PC-3 (cell line): ENCODE measurements at regions not wholly inside any gene's neighbourhood (a gene's known extent, or its start where the extent isn't known, plus 50 kb on each side); places are given as distances from the start of the nearest gene placed in this dataset.

Experiments
- CTCF ChIP-seq: fragments of 300-600 bp; sonication (generic); conservative IDR thresholded peaks from 2 replicates; pipeline ENCODE4 v1.5.1; 2017; ENCODE audit warnings: antibody characterized with exemption, low read depth, mild to moderate bottlenecking, low read length
- EZH2 ChIP-seq: fragments of 300-600 bp; sonication (generic); IDR thresholded peaks from one replicate; pipeline ENCODE4 v1.6.1; 2017; ENCODE audit warnings: antibody characterized with exemption, mild to moderate bottlenecking, low read length; ENCODE audit not compliant: unreplicated experiment
- EZH2phosphoT487 ChIP-seq: fragments of 300-600 bp; sonication (generic); IDR thresholded peaks from 2 replicates; pipeline ENCODE4 v1.6.1; 2018; ENCODE audit warnings: mild to moderate bottlenecking, antibody characterized with exemption, low read length, borderline replicate concordance

GRCh38 chr6:76888351-76888750 lies 574.9 kb downstream of the HTR1B start:
- no peak for TF ChIP-seq CTCF
- TF ChIP-seq EZH2 = no peak
- no peak for TF ChIP-seq EZH2phosphoT487
